H9 (cell line): ENCODE measurements at regions not wholly inside any gene's neighbourhood (a gene's known extent, or its start where the extent isn't known, plus 50 kb on each side); places are given as distances from the start of the nearest gene placed in this dataset.

Source experiments
- DNase-seq: peaks from one replicate; pipeline ENCODE4 v3.0.0-alpha.2; 2017
- H2AFZ ChIP-seq: one replicate; pipeline ENCODE4 v1.6.1; 2013; ENCODE audit warnings: mild to moderate bottlenecking, low read length, control low read depth, moderate library complexity
- H2AK5ac ChIP-seq: 2 replicates; pipeline ENCODE4 v1.6.1; 2013; ENCODE audit warnings: low read length, control low read depth, mixed read lengths; ENCODE audit not compliant: insufficient read length
- H2BK120ac ChIP-seq: one replicate; pipeline ENCODE4 v1.6.1; 2013; ENCODE audit warnings: low read depth, mild to moderate bottlenecking, low read length, control low read depth, inconsistent platforms; ENCODE audit not compliant: poor library complexity, severe bottlenecking
- H2BK12ac ChIP-seq: 2 replicates; pipeline ENCODE4 v1.6.1; 2013; ENCODE audit warnings: low read length, control low read depth, mixed read lengths, low read depth; ENCODE audit not compliant: insufficient read length
- H2BK15ac ChIP-seq: 2 replicates; pipeline ENCODE4 v1.6.1; 2013; ENCODE audit warnings: low read depth, low read length, control low read depth
- H2BK20ac ChIP-seq: one replicate; pipeline ENCODE4 v1.6.1; 2013; ENCODE audit warnings: low read depth, mild to moderate bottlenecking, low read length, control low read depth, inconsistent platforms; ENCODE audit not compliant: poor library complexity, severe bottlenecking
- H2BK5ac ChIP-seq: 2 replicates; pipeline ENCODE4 v1.6.1; 2013; ENCODE audit warnings: low read length, control low read depth, mixed read lengths; ENCODE audit not compliant: insufficient read length
- H3K14ac ChIP-seq: 2 replicates; pipeline ENCODE4 v1.6.1; 2013; ENCODE audit warnings: low read length, control low read depth; ENCODE audit not compliant: insufficient read depth
- H3K18ac ChIP-seq: 2 replicates; pipeline ENCODE4 v1.6.1; 2013; ENCODE audit warnings: low read depth, mild to moderate bottlenecking, mixed read lengths, low read length, control low read depth; ENCODE audit not compliant: insufficient read length
- H3K23ac ChIP-seq: 2 replicates; pipeline ENCODE4 v1.6.1; 2013; ENCODE audit warnings: low read length, control low read depth, mixed read lengths, low read depth; ENCODE audit not compliant: insufficient read length
- H3K23me2 ChIP-seq: 2 replicates; pipeline ENCODE4 v1.6.1; 2013; ENCODE audit warnings: low read depth, mild to moderate bottlenecking, mixed read lengths, low read length, control low read depth; ENCODE audit not compliant: insufficient read length, poor library complexity, severe bottlenecking
- H3K27ac ChIP-seq: 2 replicates; pipeline ENCODE4 v1.5.1; 2013; ENCODE audit warnings: low read length, control low read depth, mixed read lengths, low read depth; ENCODE audit not compliant: insufficient read length
- H3K27me3 ChIP-seq: 2 replicates; pipeline ENCODE4 v1.6.1; 2013; ENCODE audit warnings: low read length, control low read depth, inconsistent platforms; ENCODE audit not compliant: insufficient read depth
- H3K4ac ChIP-seq: 2 replicates; pipeline ENCODE4 v1.6.1; 2013; ENCODE audit warnings: low read depth, mild to moderate bottlenecking, control low read depth, inconsistent platforms, low read length, moderate library complexity
- H3K4me1 ChIP-seq: 2 replicates; pipeline ENCODE4 v1.6.1; 2013; ENCODE audit warnings: low read length, control low read depth, inconsistent platforms; ENCODE audit not compliant: insufficient read depth
- H3K4me2 ChIP-seq: 2 replicates; pipeline ENCODE4 v1.6.1; 2013; ENCODE audit warnings: low read length, control low read depth, mixed read lengths; ENCODE audit not compliant: insufficient read length, insufficient read depth
- H3K56ac ChIP-seq: 2 replicates; pipeline ENCODE4 v1.6.1; 2013; ENCODE audit warnings: low read depth, mild to moderate bottlenecking, mixed read lengths, low read length, control low read depth; ENCODE audit not compliant: insufficient read length
- H3K79me1 ChIP-seq: 2 replicates; pipeline ENCODE4 v1.6.1; 2013; ENCODE audit warnings: low read depth, mild to moderate bottlenecking, moderate library complexity, low read length, control low read depth, inconsistent platforms; ENCODE audit not compliant: insufficient read depth, poor library complexity, severe bottlenecking
- H3K79me2 ChIP-seq: 2 replicates; pipeline ENCODE4 v1.6.1; 2013; ENCODE audit warnings: low read length, control low read depth, inconsistent platforms; ENCODE audit not compliant: insufficient read depth
- H3K9ac ChIP-seq: 2 replicates; pipeline ENCODE4 v1.6.1; 2013; ENCODE audit warnings: low read length, control low read depth, mixed read lengths; ENCODE audit not compliant: insufficient read length; ENCODE audit errors: extremely low read depth
- H3K9me3 ChIP-seq: one replicate; pipeline ENCODE4 v1.6.1; 2013; ENCODE audit warnings: low read depth, low read length, inconsistent platforms; ENCODE audit not compliant: control insufficient read depth
- H3T11ph ChIP-seq: one replicate; pipeline ENCODE4 v1.6.1; 2013; ENCODE audit warnings: mild to moderate bottlenecking, low read length, control low read depth, inconsistent platforms
- H4K20me1 ChIP-seq: one replicate; pipeline ENCODE4 v1.6.1; 2013; ENCODE audit not compliant: control insufficient read depth, insufficient read length, insufficient read depth
- H4K5ac ChIP-seq: 2 replicates; pipeline ENCODE4 v1.6.1; 2013; ENCODE audit warnings: low read depth, mild to moderate bottlenecking, mixed read lengths, low read length, control low read depth; ENCODE audit not compliant: insufficient read length
- H4K8ac ChIP-seq: replicated peaks from 2 replicates; pipeline ENCODE4 v1.6.1; 2013; ENCODE audit warnings: low read length, control low read depth, mixed read lengths, low read depth; ENCODE audit not compliant: insufficient read length
- H4K91ac ChIP-seq: 2 replicates; pipeline ENCODE4 v1.6.1; 2013; ENCODE audit warnings: low read depth, mild to moderate bottlenecking, moderate library complexity, mixed read lengths, low read length, control low read depth; ENCODE audit not compliant: insufficient read length
- H3K27ac Mint-ChIP-seq, 3 experiments: 2 replicates in 2 of 3; 3 replicates in 1 of 3; pipeline ENCODE4 v1.8.0; 2020 to 2021; ENCODE audit warnings: mixed read lengths in 3 of 3, mild to moderate bottlenecking in 1 of 3, moderate library complexity in 1 of 3
- H3K27me3 Mint-ChIP-seq: 2 replicates; pipeline ENCODE4 v1.8.0; 2021; ENCODE audit warnings: low read depth, mild to moderate bottlenecking, moderate library complexity, mixed read lengths
- H3K36me3 Mint-ChIP-seq, 3 experiments: 2 replicates in 2 of 3; 3 replicates in 1 of 3; pipeline ENCODE4 v1.8.0; 2020 to 2021; ENCODE audit warnings: low read depth in 3 of 3, mixed read lengths in 3 of 3; ENCODE audit not compliant: insufficient read depth in 1 of 3
- H3K4me1 Mint-ChIP-seq, 2 experiments: 2 replicates each; pipeline ENCODE4 v1.8.0; 2020; ENCODE audit warnings: mixed read lengths in 2 of 2
- H3K4me3 Mint-ChIP-seq, 2 experiments: 2 replicates in 1 of 2; 3 replicates in 1 of 2; pipeline ENCODE4 v1.8.0; 2020 to 2021; ENCODE audit warnings: mild to moderate bottlenecking in 2 of 2, mixed read lengths in 2 of 2, moderate library complexity in 1 of 2
- H3K9me3 Mint-ChIP-seq, 2 experiments: 2 replicates in 1 of 2; 3 replicates in 1 of 2; pipeline ENCODE4 v1.8.0; 2020; ENCODE audit warnings: mild to moderate bottlenecking in 2 of 2, mixed read lengths in 2 of 2, moderate library complexity in 1 of 2
- CTCF ChIP-seq: fragments of 200-600 bp; sonication (generic); conservative IDR thresholded peaks from 3 replicates; pipeline ENCODE4 v1.8.0; 2021; ENCODE audit warnings: antibody characterized with exemption, mild to moderate bottlenecking
- WGBS: extraction: QIAGEN DNeasy Blood & Tissue Kit; methylation state at CpG from one replicate; pipeline ENCODE4 v1.1.7; 2013; ENCODE audit warnings: missing lambda C conversion rate, low lambda C conversion rate, mixed read lengths; ENCODE audit not compliant: insufficient read length; ENCODE audit errors: extremely low coverage; 5-methylcytosine and 5-hydroxymethylcytosine counted together

- H3K4me2 ChIP-seq = no peak overlapping the region
- H3K79me2 ChIP-seq = no peaks in the 10 kb centered on the region
- no peak overlapping the region for H3K9ac ChIP-seq
- H2BK5ac ChIP-seq = no peak overlapping the region
- H3K14ac ChIP-seq = no peak overlapping the region
- H2AK5ac ChIP-seq = no peak overlapping the region
- Mint-ChIP-seq H3K4me3 (no peak overlapping the region), H3K27me3 (no peaks in the 10 kb centered on the region; the same call in none of the 2 replicates), H3K9me3 (no peaks in the 10 kb centered on the region), H3K4me1 (peaks cover 2 to 10% of the 10 kb centered on the region in 2 experiments; a peak in 3 of 4 replicates), H3K27ac (no peak overlapping the region), H3K36me3 (no peaks in the 10 kb centered on the region)
- no peak for DNase-seq
- no peaks in the 10 kb centered on the region for H3K23me2 ChIP-seq
- no peaks in the 10 kb centered on the region for H3K9me3 ChIP-seq
- no peak overlapping the region for H3K27ac ChIP-seq
- H4K20me1 ChIP-seq = no peaks in the 10 kb centered on the region
- no peaks in the 10 kb centered on the region for H3K27me3 ChIP-seq
- H2AFZ ChIP-seq = no peak overlapping the region
- no peak overlapping the region for H4K8ac ChIP-seq
- H3K4me1 ChIP-seq = no peaks in the 10 kb centered on the region
- no peaks in the 10 kb centered on the region for H3K79me1 ChIP-seq
- no peak overlapping the region for H4K91ac ChIP-seq
- H4K5ac ChIP-seq = no peak overlapping the region
- H3K4ac ChIP-seq = no peak overlapping the region
- H2BK120ac ChIP-seq = no peak overlapping the region
- no peak for TF ChIP-seq CTCF
- no peak overlapping the region for H2BK15ac ChIP-seq
- H2BK20ac ChIP-seq = no peak overlapping the region
- no CpG with 5 or more reads among the region's 10 CpGs for WGBS
- H3K18ac ChIP-seq = no peak overlapping the region
- H3K23ac ChIP-seq = no peak overlapping the region
- no peak overlapping the region for H2BK12ac ChIP-seq
- no peak overlapping the region for H3T11ph ChIP-seq
- no peak overlapping the region for H3K56ac ChIP-seq
These were observed 150.9 kb downstream of the COL6A3 start for GRCh38 chr2:237262838-237263771.
